ENCODE measurements at regions not wholly inside any gene's neighbourhood (a gene's known extent, or its start where the extent isn't known, plus 50 kb on each side); places are given as distances from the start of the nearest gene placed in this dataset.

DNA sequence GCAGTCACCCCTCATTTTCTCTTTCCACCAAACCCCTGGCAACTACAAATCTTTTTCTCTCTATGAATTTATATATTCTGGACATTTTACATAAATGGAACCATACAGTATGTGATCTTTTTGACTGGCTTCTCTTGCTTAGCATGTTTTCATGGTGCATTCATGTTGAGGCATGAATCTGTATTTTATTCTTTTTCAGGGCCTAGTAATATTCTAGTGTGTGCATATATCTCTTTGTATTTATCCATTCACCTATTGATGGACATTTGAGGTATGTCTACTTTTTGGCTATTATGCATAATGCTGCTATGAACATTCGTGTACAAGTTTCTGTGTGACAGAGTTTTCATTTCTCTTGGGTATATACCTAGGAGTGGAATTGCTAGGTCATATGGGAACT, 78.2 kb downstream of the HACD1 start:
- no peak for DNase-seq
- no peaks in the 10 kb centered on the region for H3K27me3 ChIP-seq
- intact Hi-C loops (cut with DNase I; ENCODE audit: low total_unique reads): no loop called here
- H3K9me3 ChIP-seq: peaks cover 0 to 13% (median 0%) of the 10 kb centered on the region in 3 donors
- H3K4me3 ChIP-seq: no peak overlapping the region
- H3K27ac ChIP-seq: no peak overlapping the region
- no peaks in the 10 kb centered on the region for H3K36me3 ChIP-seq
- no peak for TF ChIP-seq CTCF (IDR thresholded peaks at IDR 0.05)
- no peaks in the 10 kb centered on the region for H3K4me1 ChIP-seq

- H3K36me3 ChIP-seq: no peaks in the 10 kb centered on the region
- DNase-seq: no peak
- H3K9me3 ChIP-seq: peaks cover 0 to 13% (median 0%) of the 10 kb centered on the region in 3 donors
- no peak for TF ChIP-seq CTCF (IDR thresholded peaks at IDR 0.05)
- no peaks in the 10 kb centered on the region for H3K27me3 ChIP-seq
- H3K4me1 ChIP-seq: no peaks in the 10 kb centered on the region
- H3K27ac ChIP-seq: no peak overlapping the region
- intact Hi-C loops (cut with DNase I; ENCODE audit: low total_unique reads): no loop called here
- no peak overlapping the region for H3K4me3 ChIP-seq
Measured at GRCh38 chr10:17537281-17537680, 79.9 kb downstream of the HACD1 start.

DNA sequence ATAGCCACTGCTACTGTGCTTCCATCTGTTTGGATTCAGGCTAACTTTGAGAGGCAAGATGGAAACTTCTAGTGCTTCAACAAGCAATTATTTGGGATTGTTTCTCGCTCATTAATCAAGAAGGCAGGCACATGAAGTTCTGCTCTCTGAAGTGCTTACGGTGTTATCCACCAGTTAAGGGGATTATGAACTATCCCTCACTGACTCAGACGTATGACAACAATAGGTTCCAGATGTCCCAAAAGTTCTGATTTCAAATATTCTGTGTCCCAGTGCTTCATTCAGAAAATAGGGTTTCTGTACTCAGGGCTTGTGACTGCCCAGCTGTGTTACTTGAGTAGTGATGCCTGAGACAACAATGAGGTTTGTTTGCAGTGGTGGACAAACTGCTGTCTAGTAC, 81.0 kb downstream of the HACD1 start:
- no peak for TF ChIP-seq CTCF (IDR thresholded peaks at IDR 0.05)
- Histone ChIP-seq H3K9me3 (peaks cover 0 to 13% (median 0%) of the 10 kb centered on the region in 3 donors), H3K27ac (no peak overlapping the region), H3K4me1 (no peaks in the 10 kb centered on the region), H3K36me3 (no peaks in the 10 kb centered on the region), H3K27me3 (no peaks in the 10 kb centered on the region), H3K4me3 (no peak overlapping the region)
- DNase-seq: no peak
- intact Hi-C loops (cut with DNase I; ENCODE audit: low total_unique reads): no loop called here

GRCh38 chr10:17533731-17534130, 79.3 kb upstream of the ST8SIA6 start:
- H3K36me3 ChIP-seq: no peaks in the 10 kb centered on the region
- intact Hi-C loops (cut with DNase I; ENCODE audit: low total_unique reads): no loop called here
- H3K4me1 ChIP-seq: no peaks in the 10 kb centered on the region
- no peak overlapping the region for H3K4me3 ChIP-seq
- H3K27ac ChIP-seq: no peak overlapping the region
- peaks cover 0 to 4% (median 0%) of the 10 kb centered on the region in 3 donors for H3K9me3 ChIP-seq
- DNase-seq: no peak
- H3K27me3 ChIP-seq: no peaks in the 10 kb centered on the region
- TF ChIP-seq CTCF (IDR thresholded peaks at IDR 0.05): no peak

- H3K4me3 ChIP-seq: no peak overlapping the region
- no peak overlapping the region for H3K27ac ChIP-seq
- intact Hi-C loops (cut with DNase I; ENCODE audit: low total_unique reads): no loop called here
- no peak for TF ChIP-seq CTCF (IDR thresholded peaks at IDR 0.05)
- no peaks in the 10 kb centered on the region for H3K36me3 ChIP-seq
- no peaks in the 10 kb centered on the region for H3K27me3 ChIP-seq
- H3K9me3 ChIP-seq: peaks cover 0 to 4% (median 0%) of the 10 kb centered on the region in 3 donors
- DNase-seq: no peak
- H3K4me1 ChIP-seq: no peaks in the 10 kb centered on the region
Measured at GRCh38 chr10:17528306-17528862, 74.0 kb upstream of the ST8SIA6 start.
